ENCODE measurements at regions not wholly inside any gene's neighbourhood (a gene's known extent, or its start where the extent isn't known, plus 50 kb on each side); places are given as distances from the start of the nearest gene placed in this dataset.

- TF ChIP-seq CTCF (IDR thresholded peaks at IDR 0.05; ENCODE audit: poor library complexity) (no peak), EZH2 (IDR thresholded peaks at IDR 0.05; ENCODE audit: borderline replicate concordance) (no peak)
Observed at GRCh38 chrX:63408050-63408449, 56.9 kb upstream of the SPIN4 start.
